ENCODE measurements at regions not wholly inside any gene's neighbourhood (a gene's known extent, or its start where the extent isn't known, plus 50 kb on each side); places are given as distances from the start of the nearest gene placed in this dataset.

- no peaks in the 10 kb centered on the region for H3K4me1 ChIP-seq
- intact Hi-C loops (cut with DNase I): no loop called here
- H3K9me3 ChIP-seq: no peaks in the 10 kb centered on the region
- TF ChIP-seq POLR2AphosphoS5 (IDR thresholded peaks at IDR 0.05): no peak
- no peak for TF ChIP-seq EP300 (IDR thresholded peaks at IDR 0.05)
- TF ChIP-seq CTCF (IDR thresholded peaks at IDR 0.05): no peak
- no peaks in the 10 kb centered on the region for H3K27me3 ChIP-seq
- no peak overlapping the region for H3K4me3 ChIP-seq
- H3K27ac ChIP-seq: no peak overlapping the region
- WGBS, 2 donors: 69 to 89% methylated on average over 3 of the region's 3 CpGs
- no peak for DNase-seq
- H3K36me3 ChIP-seq: no peaks in the 10 kb centered on the region
Measured at GRCh38 chr5:120251898-120252297, 212.2 kb upstream of the PRR16 start.

- no peak for DNase-seq
- 41 to 73% methylated on average over 3 of the region's 3 CpGs for WGBS, 2 donors
- no peaks in the 10 kb centered on the region for H3K36me3 ChIP-seq
- H3K4me1 ChIP-seq: no peaks in the 10 kb centered on the region
- no peak overlapping the region for H3K4me3 ChIP-seq
- intact Hi-C loops (cut with DNase I): no loop called here
- no peaks in the 10 kb centered on the region for H3K9me3 ChIP-seq
- no peak for TF ChIP-seq CTCF (IDR thresholded peaks at IDR 0.05)
- no peak for TF ChIP-seq POLR2A (IDR thresholded peaks at IDR 0.05)
- TF ChIP-seq EP300 (IDR thresholded peaks at IDR 0.05): no peak
- no peak for TF ChIP-seq POLR2AphosphoS5 (IDR thresholded peaks at IDR 0.05)
- H3K27me3 ChIP-seq: no peaks in the 10 kb centered on the region
- no peak overlapping the region for H3K27ac ChIP-seq
Measured at GRCh38 chr5:120252839-120253238, 211.3 kb upstream of the PRR16 start.

GRCh38 chr5:120254385-120254784 lies 209.7 kb upstream of the PRR16 start:
- Histone ChIP-seq H3K27ac (no peak overlapping the region), H3K36me3 (no peaks in the 10 kb centered on the region), H3K4me3 (no peak overlapping the region), H3K27me3 (no peaks in the 10 kb centered on the region), H3K9me3 (no peaks in the 10 kb centered on the region), H3K4me1 (no peaks in the 10 kb centered on the region)
- no peak for DNase-seq
- 53 to 63% methylated on average over 1 of the region's 1 CpG for WGBS, 2 donors
- intact Hi-C loops (cut with DNase I): no loop called here
- TF ChIP-seq POLR2AphosphoS5 (IDR thresholded peaks at IDR 0.05) (no peak), CTCF (IDR thresholded peaks at IDR 0.05) (no peak), EP300 (IDR thresholded peaks at IDR 0.05) (no peak), POLR2A (IDR thresholded peaks at IDR 0.05) (no peak)

GRCh38 chr5:120255214-120255613 lies 208.9 kb upstream of the PRR16 start:
- no peaks in the 10 kb centered on the region for H3K36me3 ChIP-seq
- TF ChIP-seq POLR2A (IDR thresholded peaks at IDR 0.05) (no peak), CTCF (IDR thresholded peaks at IDR 0.05) (no peak)

GRCh38 chr5:120256376-120256775 lies 207.7 kb upstream of the PRR16 start:
- H3K27me3 ChIP-seq: no peaks in the 10 kb centered on the region
- no peaks in the 10 kb centered on the region for H3K9me3 ChIP-seq
- TF ChIP-seq POLR2AphosphoS5 (IDR thresholded peaks at IDR 0.05): no peak
- no peak for TF ChIP-seq EP300 (IDR thresholded peaks at IDR 0.05)
- no peak for TF ChIP-seq CTCF (IDR thresholded peaks at IDR 0.05)
- no peaks in the 10 kb centered on the region for H3K4me1 ChIP-seq
- intact Hi-C loops (cut with DNase I): no loop called here
- WGBS, 2 donors: 63 to 80% methylated on average over 1 of the region's 1 CpG
- H3K27ac ChIP-seq: no peak overlapping the region
- DNase-seq: no peak
- H3K4me3 ChIP-seq: no peak overlapping the region
- H3K36me3 ChIP-seq: no peaks in the 10 kb centered on the region

More at GRCh38 chr5:120255214-120255613, 208.9 kb upstream of the PRR16 start:
- Histone ChIP-seq H3K9me3 (no peaks in the 10 kb centered on the region), H3K4me1 (no peaks in the 10 kb centered on the region), H3K27ac (no peak overlapping the region), H3K4me3 (no peak overlapping the region), H3K27me3 (no peaks in the 10 kb centered on the region)
- intact Hi-C loops (cut with DNase I): no loop called here
- WGBS, 2 donors: 45 to 73% methylated on average over 2 of the region's 2 CpGs
- DNase-seq: no peak

Data from sigmoid colon (tissue), 6 donors.